WERI-Rb-1 (cell line): ENCODE measurements at regions not wholly inside any gene's neighbourhood (a gene's known extent, or its start where the extent isn't known, plus 50 kb on each side); places are given as distances from the start of the nearest gene placed in this dataset.

Source experiments
- DNase-seq: peaks from one replicate; pipeline ENCODE4 v3.0.0-alpha.2; 2020
- H3K27ac ChIP-seq: fragments of 250-450 bp; sonication (Bioruptor Pico); 2 replicates; pipeline ENCODE4 v1.5.1; 2020; ENCODE audit warnings: mild to moderate bottlenecking, moderate library complexity
- H3K27me3 ChIP-seq: fragments of 250-450 bp; sonication (Bioruptor Pico); 2 replicates; pipeline ENCODE4 v1.5.1; 2021; ENCODE audit warnings: mild to moderate bottlenecking, low read depth, moderate library complexity; ENCODE audit not compliant: insufficient read depth, severe bottlenecking
- H3K36me3 ChIP-seq: fragments of 250-450 bp; sonication (Bioruptor Pico); 2 replicates; pipeline ENCODE4 v1.5.1; 2020; ENCODE audit warnings: mild to moderate bottlenecking, moderate library complexity
- H3K4me3 ChIP-seq: 2 replicates; pipeline ENCODE4 v1.5.1; 2011; ENCODE audit warnings: low read depth, mild to moderate bottlenecking, control low read depth, low read length
- H3K9me3 ChIP-seq: fragments of 250-450 bp; sonication (Bioruptor Pico); 2 replicates; pipeline ENCODE4 v1.5.1; 2021; ENCODE audit warnings: mild to moderate bottlenecking, moderate library complexity; ENCODE audit not compliant: severe bottlenecking
- CTCF ChIP-seq: IDR thresholded peaks from 2 replicates; pipeline ENCODE4 v1.5.1; 2011; ENCODE audit warnings: low read depth, mild to moderate bottlenecking, control low read depth, inconsistent platforms, low read length

DNA sequence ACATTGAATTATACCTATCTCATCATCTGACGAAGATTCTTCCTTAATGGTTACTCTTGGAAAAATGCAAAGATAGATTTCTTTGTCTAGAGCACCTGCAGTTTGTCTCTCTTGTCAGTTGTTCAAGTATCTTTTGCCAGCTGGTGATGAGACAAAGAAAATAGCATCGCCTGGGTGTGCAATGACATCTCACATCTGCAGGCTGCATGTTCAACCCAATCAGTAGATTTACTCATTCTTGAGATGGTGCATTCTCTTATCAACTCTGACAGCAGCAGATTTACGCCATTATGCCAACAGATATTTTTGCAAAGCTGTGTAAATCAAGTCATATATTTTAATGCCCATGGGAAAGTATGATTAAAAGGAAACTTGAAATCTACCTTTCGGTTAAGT is 164.6 kb upstream of the PDGFD start:
- DNase-seq = no peak
- H3K36me3 ChIP-seq = no peaks in the 10 kb centered on the region

GRCh38 chr11:104327861-104328511 is 164.0 kb upstream of the PDGFD start:
- no peaks in the 10 kb centered on the region for H3K27me3 ChIP-seq
- H3K4me3 ChIP-seq = no peak overlapping the region
- H3K36me3 ChIP-seq = no peaks in the 10 kb centered on the region
- no peak overlapping the region for H3K27ac ChIP-seq
- H3K9me3 ChIP-seq = no peaks in the 10 kb centered on the region
- TF ChIP-seq CTCF = no peak
- no peak for DNase-seq

More for the DNA sequence above, 164.6 kb upstream of the PDGFD start:
- Histone ChIP-seq H3K27me3 (no peaks in the 10 kb centered on the region), H3K4me3 (no peak overlapping the region), H3K9me3 (no peaks in the 10 kb centered on the region), H3K27ac (no peak overlapping the region)
- no peak for TF ChIP-seq CTCF

GRCh38 chr11:104325093-104325492 is 161.1 kb upstream of the PDGFD start:
- H3K36me3 ChIP-seq = no peaks in the 10 kb centered on the region
- H3K4me3 ChIP-seq = no peak overlapping the region
- DNase-seq = no peak
- TF ChIP-seq CTCF = no peak
- H3K27me3 ChIP-seq = no peaks in the 10 kb centered on the region
- H3K9me3 ChIP-seq = no peaks in the 10 kb centered on the region
- H3K27ac ChIP-seq = no peak overlapping the region

GRCh38 chr11:104324276-104324675 is 160.3 kb upstream of the PDGFD start:
- Histone ChIP-seq H3K9me3 (no peaks in the 10 kb centered on the region), H3K27me3 (no peaks in the 10 kb centered on the region), H3K4me3 (no peak overlapping the region), H3K36me3 (no peaks in the 10 kb centered on the region), H3K27ac (no peak overlapping the region)
- no peak for DNase-seq
- no peak for TF ChIP-seq CTCF

DNA sequence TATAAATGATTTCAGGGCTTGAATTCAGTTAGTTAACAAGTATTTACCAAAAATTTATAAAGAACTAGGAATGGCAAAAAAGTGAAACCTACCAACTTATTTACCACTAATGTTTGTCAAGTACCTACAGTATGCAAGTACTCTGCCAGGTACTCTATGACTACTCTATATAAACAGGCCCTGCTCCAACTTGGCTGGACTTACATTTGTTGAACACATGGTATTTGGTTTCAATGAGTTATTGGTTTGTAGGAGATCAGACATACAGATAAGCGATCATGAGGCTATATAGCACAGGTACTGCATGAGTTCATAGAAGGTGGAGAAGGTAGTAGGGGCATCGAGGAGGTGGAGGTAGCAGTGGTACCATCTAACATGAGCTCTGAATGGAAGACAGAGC is 159.9 kb upstream of the PDGFD start:
- Histone ChIP-seq H3K27me3 (no peaks in the 10 kb centered on the region), H3K9me3 (no peaks in the 10 kb centered on the region), H3K4me3 (no peak overlapping the region), H3K36me3 (no peaks in the 10 kb centered on the region), H3K27ac (no peak overlapping the region)
- DNase-seq = no peak
- TF ChIP-seq CTCF = no peak

GRCh38 chr11:104322696-104323095 is 158.7 kb upstream of the PDGFD start:
- Histone ChIP-seq H3K27ac (no peak overlapping the region), H3K27me3 (no peaks in the 10 kb centered on the region), H3K36me3 (no peaks in the 10 kb centered on the region), H3K4me3 (no peak overlapping the region), H3K9me3 (no peaks in the 10 kb centered on the region)
- DNase-seq = no peak
- TF ChIP-seq CTCF = no peak
